Pancreas (tissue), 10 donors: ENCODE measurements at regions not wholly inside any gene's neighbourhood (a gene's known extent, or its start where the extent isn't known, plus 50 kb on each side); places are given as distances from the start of the nearest gene placed in this dataset.

Experiments
- ATAC-seq, 4 donors: fragments of 200-7000 bp; cut with Tn5 transposase; one replicate each; pipeline versions ENCODE4 v1.8.0 to v1.9.1; 2020; ENCODE audit warnings: mild to moderate bottlenecking in 4 of 4, moderate library complexity in 4 of 4
- DNase-seq, 6 donors: peaks; one replicate each; pipeline ENCODE4 v3.0.0-alpha.2; 2020
- FAIRE-seq: peaks from 2 replicates; lab custom pipeline; 2012; peaks lifted over from hg19 to GRCh38; lab: Jason Lieb, UNC
- H3K27ac ChIP-seq, 4 donors: fragments of 200-600 bp; sonication (generic); 1 replicate in 3 of 4; 2 replicates in 1 of 4; pipeline versions ENCODE4 v1.5.0 to v1.8.0; 2020
- H3K27me3 ChIP-seq, 4 donors: fragments of 200-600 bp; one replicate each; pipeline ENCODE4 v1.8.0; 2021
- H3K36me3 ChIP-seq, 3 donors: fragments of 200-600 bp; sonication (generic) in 1 of 3; one replicate each; pipeline versions ENCODE4 v1.5.0 to v1.8.0; 2020 to 2021
- H3K4me1 ChIP-seq, 3 donors: fragments of 200-600 bp; one replicate each; pipeline ENCODE4 v1.8.0; 2021
- H3K4me3 ChIP-seq, 4 donors: fragments of 200-600 bp; sonication (generic) in 2 of 4; one replicate each; pipeline versions ENCODE4 v1.5.0 to v1.8.0; 2020 to 2021
- H3K9me3 ChIP-seq, 4 donors: fragments of 200-600 bp; one replicate each; pipeline ENCODE4 v1.8.0; 2021
- WGBS, 2 donors: extraction: QIAGEN DNeasy Blood & Tissue Kit; methylation state at CpG; one replicate each; pipeline ENCODE4 v1.1.7; 2013; 5-methylcytosine and 5-hydroxymethylcytosine counted together
- intact Hi-C, 3 donors: fragments of 100-400 bp; cut with DNase I; formaldehyde crosslinking; loops; one replicate each; pipeline versions ENCODE4 v1.11.1 to v1.14.2; 2022
- TF ChIP-seq, protein P1 (sequence below), 4 donors: fragments of 200-600 bp; sonication (generic) in 3 of 4; IDR thresholded peaks; one replicate each; pipeline versions ENCODE4 v1.5.0 to v1.8.0; 2021; ENCODE audit warnings: antibody characterized with exemption in 4 of 4
- donor health status: healthy with polysubstance abuse.
- donor health status: DM: no; HTN: no; CAD: no; lungs with moderate emphysema.
- donor health status: DM: no; HTN: no; CAD: no.
- donor health status: control.
- donor health status: control.
- donor health status: Bipolar disorder and iron deficiency.
- donor health status: DM: yes; HTN: yes; CAD: no.
- donor health status: DM: no; HTN: no; CAD: no.
- donor health status: DM: no; HTN: no; CAD: no.
- donor health status: DM: yes; HTN: yes; CAD: no.

DNA sequence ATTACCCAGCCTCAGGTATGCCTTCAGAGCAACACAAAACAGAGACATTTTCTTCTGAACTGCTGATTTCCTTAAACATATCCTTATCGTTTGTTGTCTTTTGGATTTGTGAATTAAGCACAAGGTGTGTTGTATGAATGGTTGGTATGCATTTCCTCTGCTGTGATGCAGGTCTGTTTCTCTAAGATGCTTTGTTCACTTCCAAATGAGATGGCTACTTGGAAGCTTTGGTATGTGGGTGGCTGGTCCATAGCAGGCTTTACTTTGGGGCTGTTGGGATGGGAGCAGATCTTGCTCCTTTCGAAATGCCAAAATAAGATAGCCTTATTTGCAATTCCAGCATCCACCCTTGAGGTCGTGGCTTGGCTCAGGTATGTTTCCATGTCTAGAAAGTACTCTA is 257.2 kb downstream of the INSIG2 start:
- 63 to 65% methylated on average over 3 of the region's 3 CpGs for WGBS, 2 donors
- H3K27ac ChIP-seq, result no peak overlapping the region
- no peaks in the 10 kb centered on the region for H3K27me3 ChIP-seq
- ATAC-seq (no peak), FAIRE-seq (no peak), DNase-seq (no peak)
- no peaks in the 10 kb centered on the region for H3K36me3 ChIP-seq
- intact Hi-C loops, result no loop called here
- H3K4me1 ChIP-seq, result no peaks in the 10 kb centered on the region
- H3K4me3 ChIP-seq, result no peak overlapping the region
- no peaks in the 10 kb centered on the region for H3K9me3 ChIP-seq
- TF ChIP-seq, protein P1, sequence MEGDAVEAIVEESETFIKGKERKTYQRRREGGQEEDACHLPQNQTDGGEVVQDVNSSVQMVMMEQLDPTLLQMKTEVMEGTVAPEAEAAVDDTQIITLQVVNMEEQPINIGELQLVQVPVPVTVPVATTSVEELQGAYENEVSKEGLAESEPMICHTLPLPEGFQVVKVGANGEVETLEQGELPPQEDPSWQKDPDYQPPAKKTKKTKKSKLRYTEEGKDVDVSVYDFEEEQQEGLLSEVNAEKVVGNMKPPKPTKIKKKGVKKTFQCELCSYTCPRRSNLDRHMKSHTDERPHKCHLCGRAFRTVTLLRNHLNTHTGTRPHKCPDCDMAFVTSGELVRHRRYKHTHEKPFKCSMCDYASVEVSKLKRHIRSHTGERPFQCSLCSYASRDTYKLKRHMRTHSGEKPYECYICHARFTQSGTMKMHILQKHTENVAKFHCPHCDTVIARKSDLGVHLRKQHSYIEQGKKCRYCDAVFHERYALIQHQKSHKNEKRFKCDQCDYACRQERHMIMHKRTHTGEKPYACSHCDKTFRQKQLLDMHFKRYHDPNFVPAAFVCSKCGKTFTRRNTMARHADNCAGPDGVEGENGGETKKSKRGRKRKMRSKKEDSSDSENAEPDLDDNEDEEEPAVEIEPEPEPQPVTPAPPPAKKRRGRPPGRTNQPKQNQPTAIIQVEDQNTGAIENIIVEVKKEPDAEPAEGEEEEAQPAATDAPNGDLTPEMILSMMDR (IDR thresholded peaks at IDR 0.05), result no peak

DNA sequence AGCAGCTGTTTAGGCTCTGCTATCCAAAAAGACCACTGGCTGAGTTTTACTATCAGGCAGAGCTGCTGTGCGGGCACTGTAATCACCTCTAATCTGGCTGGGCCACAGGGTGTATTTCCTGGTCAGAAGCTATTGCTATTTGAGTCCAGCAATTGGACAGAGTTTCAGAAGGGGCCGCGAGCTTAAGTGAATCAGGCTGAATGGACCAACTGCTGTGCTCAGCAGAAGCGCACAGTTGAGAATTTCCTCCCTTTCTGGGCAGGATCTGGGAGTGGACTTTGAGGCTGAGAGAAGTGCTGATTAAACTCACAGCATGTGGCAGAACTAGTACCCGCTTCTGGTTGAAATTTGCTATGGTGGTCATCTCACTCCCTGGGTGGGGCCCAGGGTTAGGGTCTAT is 251.8 kb downstream of the INSIG2 start:
- 79 to 82% methylated on average over 5 of the region's 5 CpGs for WGBS, 2 donors
- TF ChIP-seq, protein P1 (IDR thresholded peaks at IDR 0.05), result no peak
- no peaks in the 10 kb centered on the region for H3K36me3 ChIP-seq
- H3K27me3 ChIP-seq, result no peaks in the 10 kb centered on the region
- H3K9me3 ChIP-seq, result no peaks in the 10 kb centered on the region
- H3K4me1 ChIP-seq, result no peaks in the 10 kb centered on the region
- no peak overlapping the region for H3K4me3 ChIP-seq
- H3K27ac ChIP-seq, result no peak overlapping the region
- DNase-seq (no peak), ATAC-seq (no peak), FAIRE-seq (no peak)
- intact Hi-C loops, result no loop called here

DNA sequence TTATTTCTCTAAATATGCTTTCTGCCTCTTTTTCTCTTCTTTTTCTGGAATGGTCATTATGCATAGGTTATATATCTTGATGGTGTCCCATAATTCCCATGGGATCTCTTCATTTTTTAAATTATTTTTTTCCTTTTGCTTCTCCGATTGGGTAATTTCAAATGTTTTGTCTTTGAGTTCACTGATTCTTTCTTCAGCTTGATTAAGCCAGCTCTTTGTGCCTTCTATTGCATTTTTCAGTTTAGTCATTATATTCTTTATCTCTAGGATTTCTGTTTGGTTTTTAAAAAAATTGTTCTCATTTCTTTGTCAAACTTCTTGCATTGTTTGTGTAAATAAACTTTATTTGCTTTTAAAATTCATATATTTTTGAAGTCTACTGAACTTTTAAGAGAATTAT is 251.1 kb downstream of the INSIG2 start:
- WGBS, 2 donors, result 95% methylated on average over 1 of the region's 1 CpG
- no peak overlapping the region for H3K27ac ChIP-seq

DNA sequence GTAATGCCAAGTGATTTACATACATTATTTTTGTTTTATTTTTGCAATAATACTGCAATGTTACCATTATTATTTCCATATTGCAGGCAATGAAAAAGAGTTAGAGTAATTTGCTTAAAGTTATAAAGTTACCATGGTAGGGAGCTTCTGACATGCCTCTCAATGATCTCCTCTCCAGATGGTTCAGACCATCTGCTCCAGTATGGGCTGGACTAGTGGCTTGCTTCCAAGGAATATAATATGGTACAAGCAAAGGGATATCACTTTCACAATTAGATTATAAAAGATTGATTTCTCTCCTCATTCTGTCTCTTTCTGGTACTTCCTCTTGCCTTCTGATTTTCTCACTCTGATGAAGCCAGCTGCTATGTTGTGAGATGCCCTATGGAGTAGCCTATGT is 245.4 kb downstream of the INSIG2 start:
- Histone ChIP-seq H3K4me3 (no peak overlapping the region), H3K27me3 (no peaks in the 10 kb centered on the region), H3K4me1 (no peaks in the 10 kb centered on the region), H3K27ac (no peak overlapping the region), H3K9me3 (no peaks in the 10 kb centered on the region), H3K36me3 (no peaks in the 10 kb centered on the region)
- DNase-seq, result no peak
- ATAC-seq, result no peak
- intact Hi-C loops, result no loop called here
- TF ChIP-seq, protein P1 (IDR thresholded peaks at IDR 0.05), result no peak
- FAIRE-seq, result no peak

More for the DNA sequence above, 251.1 kb downstream of the INSIG2 start:
- no peak overlapping the region for H3K4me3 ChIP-seq
- no peaks in the 10 kb centered on the region for H3K36me3 ChIP-seq
- no peaks in the 10 kb centered on the region for H3K27me3 ChIP-seq
- no peak for FAIRE-seq
- H3K4me1 ChIP-seq, result no peaks in the 10 kb centered on the region
- no peak for ATAC-seq
- no peak for DNase-seq
- H3K9me3 ChIP-seq, result no peaks in the 10 kb centered on the region
- intact Hi-C loops, result no loop called here
- TF ChIP-seq, protein P1 (IDR thresholded peaks at IDR 0.05), result no peak

DNA sequence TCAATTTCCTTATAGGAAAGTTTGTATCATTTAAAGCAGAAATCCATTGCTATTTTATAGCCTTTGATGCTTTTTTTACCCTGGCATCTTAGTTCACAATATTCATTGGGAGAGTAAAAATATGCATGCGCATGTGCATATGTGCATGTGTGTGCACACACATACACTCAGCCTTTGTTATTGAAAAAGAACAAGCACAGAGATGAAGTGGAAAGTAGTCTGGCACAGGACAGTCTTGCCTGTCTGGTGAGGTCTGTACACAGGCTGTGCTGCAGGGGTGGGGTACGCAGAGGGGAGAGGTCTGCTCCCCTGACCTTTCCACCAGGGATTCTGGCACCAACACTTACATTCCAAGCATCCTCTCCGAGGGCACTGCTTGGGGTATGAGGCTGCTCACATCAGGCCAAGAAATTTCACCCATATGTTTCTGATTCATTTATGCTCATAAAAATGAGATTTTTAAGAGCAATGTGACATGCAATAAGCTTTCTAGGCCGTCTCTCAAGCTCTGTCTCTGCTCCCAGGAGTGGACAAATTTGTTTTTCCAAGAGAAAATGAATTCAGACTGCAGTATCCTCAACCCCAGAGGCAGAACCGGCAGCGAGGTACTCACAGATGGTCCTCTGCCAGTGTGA is 237.2 kb downstream of the INSIG2 start:
- H3K4me1 ChIP-seq, result no peaks in the 10 kb centered on the region
- FAIRE-seq (no peak), DNase-seq (no peak), ATAC-seq (no peak)
- intact Hi-C loops, result no loop called here
- WGBS, 2 donors, result 73 to 76% methylated on average over 6 of the region's 6 CpGs
- H3K36me3 ChIP-seq, result no peaks in the 10 kb centered on the region
- no peak overlapping the region for H3K27ac ChIP-seq
- TF ChIP-seq, protein P1 (IDR thresholded peaks at IDR 0.05), result no peak
- H3K4me3 ChIP-seq, result no peak overlapping the region
- H3K27me3 ChIP-seq, result no peaks in the 10 kb centered on the region
- no peaks in the 10 kb centered on the region for H3K9me3 ChIP-seq
